B cell (primary cell): ENCODE measurements at regions not wholly inside any gene's neighbourhood (a gene's known extent, or its start where the extent isn't known, plus 50 kb on each side); places are given as distances from the start of the nearest gene placed in this dataset.

Source experiments
- ATAC-seq: fragments of 200-7000 bp; cut with Tn5 transposase; one replicate; pipeline ENCODE4 v1.10.0; 2021; ENCODE audit warnings: low read depth, mild to moderate bottlenecking, moderate number of reproducible peaks, moderate library complexity
- CTCF ChIA-PET: fragments of 350-600 bp; sonication (Branson Sonifier 250); formaldehyde crosslinking; loops from one replicate; lab custom pipeline; 2021; ENCODE audit warnings: antibody characterized with exemption, inconsistent platforms; lab: Charles Lee
- POLR2A ChIA-PET: fragments of 350-600 bp; sonication (Branson Sonifier 250); formaldehyde crosslinking; loops from one replicate; lab custom pipeline; 2021; ENCODE audit warnings: antibody characterized with exemption; lab: Charles Lee
- DNase-seq: peaks from one replicate; pipeline ENCODE4 v3.0.0; 2013
- H2AFZ ChIP-seq: 2 replicates; pipeline ENCODE4 v1.6.1; 2012; ENCODE audit warnings: mild to moderate bottlenecking, low read depth, low read length; ENCODE audit not compliant: insufficient read depth, poor library complexity, severe bottlenecking
- H3K27ac ChIP-seq, 2 donors: 1 replicate in 1 of 2; 2 replicates in 1 of 2; pipeline ENCODE4 v1.5.1; 2012 to 2013; ENCODE audit warnings: low read length in 2 of 2, mild to moderate bottlenecking in 2 of 2, moderate library complexity in 1 of 2
- H3K27me3 ChIP-seq, 4 experiments: fragments of 200-600 bp in 1 of 4; sonication (generic) in 1 of 4; replicated peaks in 1 of 4; 1 replicate in 2 of 4; 2 replicates in 2 of 4; pipeline versions ENCODE4 v1.6.1 to v1.7.0; 2013 to 2016; ENCODE audit warnings: low read length in 3 of 4, mild to moderate bottlenecking in 2 of 4, mixed read lengths in 1 of 4, moderate library complexity in 1 of 4; ENCODE audit not compliant: insufficient read depth in 4 of 4, control insufficient read depth in 3 of 4; ENCODE audit errors: control extremely low read depth in 1 of 4
- H3K36me3 ChIP-seq, 2 experiments: replicated peaks in 1 of 2; 1 replicate in 1 of 2; 2 replicates in 1 of 2; pipeline versions ENCODE4 v1.6.1 to v1.7.1; 2013; ENCODE audit warnings: low read length in 1 of 2; ENCODE audit not compliant: insufficient read depth in 2 of 2, control insufficient read depth in 1 of 2; ENCODE audit errors: control extremely low read depth in 1 of 2, extremely low read depth in 1 of 2
- H3K4me1 ChIP-seq, 2 donors: fragments of 200-600 bp in 1 of 2; sonication (generic) in 1 of 2; 1 replicate in 1 of 2; 2 replicates in 1 of 2; pipeline versions ENCODE4 v1.5.1 to v1.6.1; 2013 to 2017; ENCODE audit warnings: low read length in 2 of 2; ENCODE audit not compliant: control insufficient read depth in 2 of 2, insufficient read depth in 2 of 2
- H3K4me2 ChIP-seq: replicated peaks from 2 replicates; pipeline ENCODE3; 2012; ENCODE audit warnings: mild to moderate bottlenecking, low read depth, low read length; ENCODE audit not compliant: poor library complexity, severe bottlenecking
- H3K4me3 ChIP-seq, 5 experiments: fragments of 200-600 bp in 1 of 5; sonication (generic) in 1 of 5; 1 replicate in 3 of 5; 2 replicates in 2 of 5; pipeline versions ENCODE4 v1.5.1 to v1.7.0; 2011 to 2016; ENCODE audit warnings: low read length in 4 of 5, mild to moderate bottlenecking in 4 of 5, low read depth in 2 of 5, control low read depth in 1 of 5, moderate library complexity in 1 of 5; ENCODE audit not compliant: insufficient read depth in 1 of 5; ENCODE audit errors: control extremely low read depth in 1 of 5, extremely low read depth in 1 of 5
- H3K79me2 ChIP-seq: fragments of 200-600 bp; sonication (generic); one replicate; pipeline ENCODE4 v1.6.0; 2016; ENCODE audit warnings: low read length; ENCODE audit not compliant: control insufficient read depth, insufficient read depth
- H3K9ac ChIP-seq: fragments of 200-600 bp; sonication (generic); 2 replicates; pipeline ENCODE4 v1.6.1; 2017; ENCODE audit warnings: mild to moderate bottlenecking, low read length, moderate library complexity
- H3K9me3 ChIP-seq, 3 donors: one replicate each; pipeline versions ENCODE4 v1.6.1 to v1.7.1; 2013; ENCODE audit warnings: low read length in 2 of 3; ENCODE audit not compliant: control insufficient read depth in 2 of 3, insufficient read depth in 1 of 3; ENCODE audit errors: control extremely low read depth in 1 of 3
- H4K20me1 ChIP-seq: 2 replicates; pipeline ENCODE4 v1.6.0; 2012; ENCODE audit warnings: mild to moderate bottlenecking, low read length; ENCODE audit not compliant: insufficient read depth, control insufficient read depth, poor library complexity, severe bottlenecking
- H3K27ac Mint-ChIP-seq: one replicate; pipeline ENCODE4 v1.8.0; 2021; ENCODE audit warnings: mixed read lengths
- H3K27me3 Mint-ChIP-seq: one replicate; pipeline ENCODE4 v1.8.0; 2021; ENCODE audit warnings: mixed read lengths
- H3K4me1 Mint-ChIP-seq: one replicate; pipeline ENCODE4 v1.8.0; 2021; ENCODE audit warnings: mixed read lengths
- H3K4me3 Mint-ChIP-seq: one replicate; pipeline ENCODE4 v1.8.0; 2021; ENCODE audit warnings: mixed read lengths
- H3K9me3 Mint-ChIP-seq: one replicate; pipeline ENCODE4 v1.8.0; 2022; ENCODE audit warnings: mixed read lengths; ENCODE audit not compliant: insufficient read depth
- EZH2 ChIP-seq: IDR thresholded peaks from 2 replicates; pipeline ENCODE4 v1.6.1; 2012; ENCODE audit warnings: borderline replicate concordance, low read depth, mild to moderate bottlenecking, moderate library complexity, low read length; ENCODE audit not compliant: insufficient read depth, poor library complexity, severe bottlenecking
- WGBS: methylation state at CpG from one replicate; pipeline ENCODE4 v1.1.5; 2013; ENCODE audit warnings: missing lambda C conversion rate; ENCODE audit not compliant: insufficient coverage; 5-methylcytosine and 5-hydroxymethylcytosine counted together
- intact Hi-C: fragments of 100-400 bp; cut with micrococcal nuclease; formaldehyde crosslinking; loops from one replicate; pipeline ENCODE4 v1.10.0; 2022
- TF ChIP-seq, protein P1 (sequence below): fragments of 200-600 bp; IDR thresholded peaks from one replicate; pipeline ENCODE4 v1.8.0; 2022; ENCODE audit warnings: antibody characterized with exemption, mild to moderate bottlenecking

GRCh38 chr6:128827675-128828464 is 55.1 kb upstream of the LAMA2 start:
- TF ChIP-seq, protein P1, sequence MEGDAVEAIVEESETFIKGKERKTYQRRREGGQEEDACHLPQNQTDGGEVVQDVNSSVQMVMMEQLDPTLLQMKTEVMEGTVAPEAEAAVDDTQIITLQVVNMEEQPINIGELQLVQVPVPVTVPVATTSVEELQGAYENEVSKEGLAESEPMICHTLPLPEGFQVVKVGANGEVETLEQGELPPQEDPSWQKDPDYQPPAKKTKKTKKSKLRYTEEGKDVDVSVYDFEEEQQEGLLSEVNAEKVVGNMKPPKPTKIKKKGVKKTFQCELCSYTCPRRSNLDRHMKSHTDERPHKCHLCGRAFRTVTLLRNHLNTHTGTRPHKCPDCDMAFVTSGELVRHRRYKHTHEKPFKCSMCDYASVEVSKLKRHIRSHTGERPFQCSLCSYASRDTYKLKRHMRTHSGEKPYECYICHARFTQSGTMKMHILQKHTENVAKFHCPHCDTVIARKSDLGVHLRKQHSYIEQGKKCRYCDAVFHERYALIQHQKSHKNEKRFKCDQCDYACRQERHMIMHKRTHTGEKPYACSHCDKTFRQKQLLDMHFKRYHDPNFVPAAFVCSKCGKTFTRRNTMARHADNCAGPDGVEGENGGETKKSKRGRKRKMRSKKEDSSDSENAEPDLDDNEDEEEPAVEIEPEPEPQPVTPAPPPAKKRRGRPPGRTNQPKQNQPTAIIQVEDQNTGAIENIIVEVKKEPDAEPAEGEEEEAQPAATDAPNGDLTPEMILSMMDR, result no peak
- no peak for TF ChIP-seq EZH2
- Histone ChIP-seq H3K4me2 (no peak overlapping the region), H3K9ac (no peak overlapping the region), H3K79me2 (no peaks in the 10 kb centered on the region), H3K4me1 (no peaks in the 10 kb centered on the region), H2AFZ (no peak overlapping the region), H3K36me3 (no peaks in the 10 kb centered on the region), H3K9me3 (peaks cover 0 to 9% (median 0%) of the 10 kb centered on the region in 3 donors), H3K27me3 (no peaks in the 10 kb centered on the region), H3K27ac (no peak overlapping the region), H3K4me3 (no peak overlapping the region), H4K20me1 (no peaks in the 10 kb centered on the region)
- intact Hi-C loops, result no loop called here
- ChIA-PET POLR2A (no interaction called here), CTCF (no interaction called here)
- Mint-ChIP-seq H3K4me1 (no peaks in the 10 kb centered on the region), H3K4me3 (no peak overlapping the region), H3K9me3 (no peaks in the 10 kb centered on the region), H3K27ac (no peak overlapping the region), H3K27me3 (no peaks in the 10 kb centered on the region)
- ATAC-seq (no peak), DNase-seq (no peak)
- no CpG with 5 or more reads among the region's 5 CpGs for WGBS

DNA sequence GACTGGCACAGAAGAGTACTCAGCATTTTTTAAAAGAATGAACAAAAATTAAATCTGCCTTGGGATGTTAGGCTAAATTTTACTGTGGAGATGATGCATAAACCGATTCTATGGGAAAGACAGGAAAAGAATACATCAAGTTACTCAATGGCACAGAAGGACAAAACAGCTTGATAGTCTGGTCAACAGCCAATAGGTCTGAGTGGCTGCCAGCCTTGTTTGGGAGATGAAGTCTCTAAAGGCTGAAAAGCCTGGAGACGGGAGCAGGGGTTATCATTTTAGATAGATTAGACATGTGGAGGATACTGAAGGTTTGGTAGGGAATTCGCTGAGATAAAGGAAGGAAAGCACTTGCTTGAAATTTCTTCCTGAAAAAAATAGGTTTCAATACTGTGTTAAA is 56.3 kb upstream of the LAMA2 start:
- H3K36me3 ChIP-seq, result no peaks in the 10 kb centered on the region
- POLR2A ChIA-PET, result no interaction called here
- Mint-ChIP-seq H3K4me3 (no peak overlapping the region), H3K27me3 (no peaks in the 10 kb centered on the region), H3K4me1 (no peaks in the 10 kb centered on the region), H3K27ac (no peak overlapping the region), H3K9me3 (no peaks in the 10 kb centered on the region)
- no peaks in the 10 kb centered on the region for H3K27me3 ChIP-seq
- H3K4me2 ChIP-seq, result no peak overlapping the region
- H3K27ac ChIP-seq, result no peak overlapping the region
- no peaks in the 10 kb centered on the region for H4K20me1 ChIP-seq
- no peak for ATAC-seq
- CTCF ChIA-PET, result no interaction called here
- DNase-seq, result no peak
- H3K4me1 ChIP-seq, result no peaks in the 10 kb centered on the region
- no peak for TF ChIP-seq EZH2
- TF ChIP-seq, protein P1, result no peak
- intact Hi-C loops, result no loop called here
- H3K79me2 ChIP-seq, result no peaks in the 10 kb centered on the region
- no peak overlapping the region for H3K9ac ChIP-seq
- peaks cover 0 to 9% (median 0%) of the 10 kb centered on the region in 3 donors for H3K9me3 ChIP-seq
- no peak overlapping the region for H2AFZ ChIP-seq
- H3K4me3 ChIP-seq, result no peak overlapping the region
- 57% methylated on average over 3 of the region's 3 CpGs for WGBS
